Erythroblast (primary cell): ENCODE measurements at regions not wholly inside any gene's neighbourhood (a gene's known extent, or its start where the extent isn't known, plus 50 kb on each side); places are given as distances from the start of the nearest gene placed in this dataset.
"Not testable (repeated sequence)": the region's sequence is repeated elsewhere in the genome, so short reads cannot be mapped to it uniquely, and the experiment has no call there.

Experiments
- DNase-seq, 2 experiments: peaks; one replicate each; lab custom pipeline; 2025; lab: John Stamatoyannopoulos, UW
- GATA1 ChIP-seq: IDR thresholded peaks from 2 replicates; pipeline ENCODE4 v1.6.1; 2011; ENCODE audit warnings: low read depth, mild to moderate bottlenecking, control low read depth, low read length, moderate library complexity
- POLR2A ChIP-seq: IDR thresholded peaks from 2 replicates; pipeline ENCODE4 v1.6.1; 2011; ENCODE audit warnings: mild to moderate bottlenecking, low read length

DNA sequence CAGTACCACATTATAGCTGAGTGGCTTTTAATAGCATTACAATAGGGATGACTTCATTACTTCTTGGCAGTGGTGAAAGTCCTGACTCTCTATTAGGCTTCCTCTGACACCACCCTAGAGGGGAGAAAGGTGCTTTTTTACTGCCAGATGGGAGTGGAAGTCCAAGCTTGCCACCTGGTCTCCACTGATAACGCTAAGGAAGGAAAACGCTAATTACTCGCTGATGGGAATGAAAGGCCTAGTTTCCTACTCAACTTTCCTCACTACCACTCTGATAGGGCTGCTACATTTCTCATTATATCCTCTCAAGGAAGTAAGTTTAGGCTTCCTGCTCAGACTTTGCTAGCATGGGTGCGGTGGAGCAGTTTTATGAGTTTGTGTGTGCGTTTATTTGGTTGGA lies 62.3 kb upstream of the PAGE3 start:
- no peak for DNase-seq
- TF ChIP-seq POLR2A (no peak), GATA1 (no peak)

DNA sequence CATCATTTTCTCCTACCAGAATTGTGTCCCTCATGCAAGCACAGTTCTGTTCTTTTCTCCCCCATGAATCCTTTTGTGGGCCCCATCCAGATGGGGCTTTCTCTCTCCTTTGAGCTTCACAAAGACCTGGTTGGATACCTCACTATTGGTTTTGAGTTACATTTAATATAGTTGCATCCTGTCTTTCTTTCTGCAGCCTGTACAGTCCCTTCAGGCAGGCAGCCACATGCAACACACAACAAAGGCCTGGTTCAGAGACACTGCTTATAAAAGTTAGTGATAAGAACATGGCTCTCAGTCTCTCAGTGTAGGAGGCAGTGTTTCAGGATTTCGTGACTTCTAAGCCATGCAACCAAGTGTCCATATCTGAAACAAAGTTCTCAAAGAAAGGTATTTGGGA lies 70.6 kb upstream of the PAGE3 start:
- no peak for DNase-seq
- no peak for TF ChIP-seq POLR2A
- TF ChIP-seq GATA1: no peak

DNA sequence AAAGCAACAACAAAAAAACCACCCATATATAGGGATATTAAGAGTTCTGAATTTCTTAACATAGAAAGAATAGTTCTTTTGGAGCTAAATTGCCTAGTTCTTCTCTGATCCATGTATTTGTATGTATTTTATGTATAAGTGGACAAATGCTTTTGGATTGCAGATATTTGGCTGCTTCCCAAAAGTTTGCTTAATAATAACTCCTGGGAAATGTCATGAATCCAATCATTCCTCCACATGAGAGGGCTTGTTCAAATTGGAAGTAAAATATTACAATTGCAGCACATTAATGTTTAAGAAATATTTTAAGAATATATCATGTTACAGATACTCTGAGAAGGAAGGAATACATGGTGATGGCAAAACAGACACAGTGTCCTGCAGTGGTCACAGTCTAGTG lies 71.5 kb upstream of the PAGE3 start:
- no peak for DNase-seq
- TF ChIP-seq POLR2A (no peak), GATA1 (no peak)

DNA sequence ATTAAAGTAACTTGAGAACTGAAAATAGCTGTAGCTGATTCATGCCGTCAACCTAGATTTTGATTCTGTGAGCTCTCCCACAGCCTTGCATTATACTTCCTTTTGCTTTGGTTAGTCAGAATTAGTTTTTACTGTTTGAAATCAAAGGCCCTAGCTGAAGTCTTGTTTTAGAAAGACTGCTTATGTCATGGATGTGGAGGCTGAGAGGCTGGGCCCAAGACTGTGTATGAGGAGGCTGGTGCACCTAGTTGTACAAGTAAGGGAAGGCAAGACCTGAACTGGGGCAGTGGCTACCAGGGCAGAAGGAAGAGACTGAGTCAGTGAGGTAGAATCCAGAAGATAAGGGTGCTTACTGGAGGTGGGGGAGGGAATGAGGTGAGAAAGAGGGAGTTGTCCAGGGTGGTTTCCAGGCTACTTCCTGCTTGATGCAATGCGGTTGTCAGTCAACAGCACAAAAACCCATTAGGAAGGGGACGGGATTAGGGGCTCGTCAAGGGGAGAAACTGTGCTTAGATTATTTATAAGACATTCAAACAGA lies 76.2 kb upstream of the PAGE3 start:
- TF ChIP-seq GATA1: no peak
- TF ChIP-seq POLR2A: no peak
- DNase-seq: no peak

DNA sequence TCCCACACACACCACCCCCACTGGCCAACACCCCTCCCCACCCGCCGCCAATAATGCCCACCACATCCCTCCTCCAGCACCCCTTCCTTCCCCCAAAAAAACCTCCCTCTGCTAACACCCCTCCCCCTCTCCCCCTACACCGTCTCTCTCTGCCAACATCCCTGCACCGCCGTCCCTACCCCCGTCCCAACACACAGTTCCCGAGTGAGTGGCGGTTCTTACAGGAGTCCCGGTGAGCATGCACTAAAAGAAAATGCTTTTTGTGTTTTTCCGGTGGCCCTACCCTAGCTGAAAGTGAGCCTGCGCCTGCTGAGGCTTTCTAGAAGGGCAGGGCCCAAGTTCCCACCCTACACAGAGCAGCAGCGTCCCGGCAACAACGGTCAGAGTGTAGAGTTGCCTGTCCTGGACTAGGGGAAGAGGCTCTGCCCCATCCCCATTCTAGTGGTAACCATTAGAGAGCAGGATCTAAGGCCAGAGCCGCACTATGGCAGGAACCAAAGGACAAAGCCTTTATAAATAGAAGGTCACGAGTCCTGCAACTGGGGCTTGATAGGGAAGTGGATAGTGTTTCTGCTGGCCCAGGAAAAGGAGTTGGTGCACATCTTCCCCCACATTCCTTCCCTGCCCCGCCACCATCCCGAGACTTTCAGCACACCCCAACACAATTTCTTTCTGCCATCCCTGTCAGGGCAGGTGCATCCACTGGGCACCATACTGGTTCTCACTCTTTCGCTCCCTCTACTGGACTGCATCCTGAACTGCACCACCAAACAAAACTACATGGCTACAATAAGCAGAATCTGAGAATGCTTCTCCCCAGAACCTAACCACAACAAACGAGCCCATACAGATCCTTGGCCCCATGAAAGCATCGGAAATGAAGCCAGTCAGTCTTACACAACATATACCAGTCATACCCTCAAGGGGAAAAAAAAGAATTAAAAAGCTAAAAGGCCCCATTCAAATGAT lies 78.1 kb upstream of the PAGE3 start:
- peak; percentile 31 to 58 for DNase-seq

DNA sequence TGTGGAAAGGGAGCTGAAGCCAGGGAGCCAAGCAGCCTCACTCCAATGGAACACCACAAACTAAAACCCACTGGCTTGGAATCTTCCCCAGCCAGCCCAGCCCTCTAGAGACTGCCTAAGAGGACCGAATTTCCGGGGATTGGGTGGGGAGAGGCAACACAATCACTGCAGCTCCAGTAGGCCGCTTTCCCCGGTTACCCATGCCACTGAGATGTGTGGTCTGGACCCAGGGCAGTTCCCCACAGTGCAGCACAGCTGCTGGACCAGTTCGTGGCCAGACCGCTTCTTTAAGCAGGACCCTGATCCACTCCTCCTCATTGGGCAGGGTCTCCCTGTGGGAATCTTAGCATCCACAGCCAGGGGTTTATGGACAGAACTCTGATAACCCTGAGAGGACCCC lies 91.9 kb upstream of the PAGE3 start:
- TF ChIP-seq GATA1: no peak
- no peak for TF ChIP-seq POLR2A

More for the DNA sequence above, 78.1 kb upstream of the PAGE3 start:
- no peak for TF ChIP-seq GATA1
- TF ChIP-seq POLR2A: no peak

DNA sequence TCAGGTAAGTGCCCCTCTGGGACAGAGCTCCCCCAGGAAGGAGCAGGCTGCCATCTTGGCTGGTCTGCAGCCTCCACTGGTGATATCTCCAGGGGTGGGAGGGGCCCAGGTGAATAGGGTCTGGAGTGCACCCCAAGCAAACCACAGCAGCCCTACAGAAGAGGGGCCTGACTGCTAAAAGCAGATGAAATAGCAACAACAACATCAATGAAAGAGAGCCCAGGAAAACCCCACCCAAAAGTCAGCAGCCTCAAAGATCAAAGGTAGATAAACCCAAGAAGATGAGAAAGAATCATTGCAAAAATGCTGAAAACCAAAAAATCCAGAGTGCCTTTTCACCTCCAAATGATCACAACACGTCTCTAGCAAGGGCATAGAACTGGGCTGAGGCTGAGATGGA lies 92.5 kb upstream of the PAGE3 start:
- TF ChIP-seq POLR2A: no peak
- TF ChIP-seq GATA1: no peak
- no peak for DNase-seq

More for the DNA sequence above, 91.9 kb upstream of the PAGE3 start:
- DNase-seq: no peak

DNA sequence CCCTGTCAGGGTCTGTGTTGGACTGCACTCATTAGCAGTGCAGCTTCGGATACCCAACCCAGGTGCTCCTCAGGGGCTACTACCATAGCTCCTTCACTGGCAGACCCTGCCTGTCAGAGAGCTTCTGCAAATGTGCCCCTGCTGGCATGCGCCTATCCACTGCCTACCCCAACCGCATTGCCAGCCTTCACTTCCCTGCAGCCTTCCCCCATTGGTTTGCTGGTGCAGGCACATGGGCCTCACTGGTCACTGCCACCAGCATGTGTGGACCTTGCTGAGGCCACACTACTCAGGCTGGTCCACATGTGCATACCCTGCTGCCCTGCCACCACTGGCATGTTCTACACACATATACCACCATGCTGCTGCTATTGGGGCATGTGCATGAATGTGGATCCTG lies 72.5 kb upstream of the MAGEH1 start:
- no peak for DNase-seq
- TF ChIP-seq POLR2A (no peak), GATA1 (no peak)

DNA sequence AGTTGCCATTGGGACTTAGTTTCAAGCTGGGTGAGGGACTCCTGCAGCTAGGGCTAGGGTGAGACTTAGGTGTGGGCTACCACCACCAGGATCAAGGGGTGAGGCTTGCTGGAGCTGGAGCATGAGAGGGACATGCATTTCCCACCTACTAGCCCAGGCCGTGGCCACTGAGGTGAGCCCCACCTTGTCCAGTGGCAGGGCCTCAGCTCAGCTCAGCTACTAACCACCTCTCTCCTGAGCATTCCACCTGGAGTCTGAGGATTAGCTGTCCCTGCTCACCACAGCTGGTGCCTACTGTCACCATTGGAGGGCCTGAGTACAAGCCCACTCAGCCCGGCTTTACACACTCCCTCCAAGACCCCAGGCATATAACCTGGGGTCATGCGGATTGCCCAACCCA lies 62.6 kb upstream of the MAGEH1 start:
- TF ChIP-seq POLR2A: no peak
- TF ChIP-seq GATA1: no peak
- DNase-seq: no peak

DNA sequence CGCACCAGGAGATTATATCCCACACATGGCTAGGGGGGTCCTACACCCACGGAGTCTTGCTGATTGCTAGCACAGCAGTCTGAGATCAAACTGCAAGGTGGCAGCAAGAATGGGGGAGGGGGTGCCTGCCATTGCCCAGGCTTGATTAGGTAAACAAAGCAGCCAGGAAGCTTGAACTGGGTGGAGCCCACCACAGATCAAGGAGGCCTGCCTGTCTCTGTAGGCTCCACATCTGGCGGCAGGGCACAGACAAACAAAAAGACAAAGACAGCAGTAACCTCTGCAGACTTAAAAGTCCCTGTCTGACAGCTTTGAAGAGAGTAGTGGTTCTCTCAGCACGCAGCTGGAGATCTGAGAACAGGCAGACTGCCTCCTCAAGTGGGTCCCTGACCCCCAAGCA lies 55.1 kb upstream of the MAGEH1 start:
- not testable (repeated sequence) for DNase-seq
